ENCODE measurements at regions not wholly inside any gene's neighbourhood (a gene's known extent, or its start where the extent isn't known, plus 50 kb on each side); places are given as distances from the start of the nearest gene placed in this dataset.

DNA sequence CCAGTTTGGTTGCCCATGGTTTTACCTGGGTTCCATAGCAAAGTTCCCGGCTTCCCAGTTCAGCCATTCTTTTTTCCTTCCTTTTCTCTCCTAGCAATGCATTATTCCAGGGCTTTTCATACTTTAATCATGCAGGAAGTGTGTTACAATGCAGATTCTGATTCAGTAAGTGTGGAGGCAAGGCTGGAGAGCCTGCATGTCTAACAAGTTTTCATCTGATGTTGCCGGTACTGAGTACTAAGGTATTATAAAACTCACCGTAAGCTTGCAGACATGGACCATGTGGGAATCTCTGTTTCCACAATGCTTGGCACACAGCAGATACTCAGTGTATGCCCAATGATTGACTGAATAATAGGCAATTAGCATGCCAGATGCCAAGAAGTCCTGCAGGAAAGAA is 102.9 kb upstream of the SHB start:
- in situ Hi-C loops (cut with HindIII; ENCODE audit: extremely low pct_ligation_motif_present, low pct_unique_long_range_greater_than_20kb) (no loop called here), intact Hi-C loops (cut with micrococcal nuclease; ENCODE audit: unreplicated experiment) (no loop called here)
- H3K4me3 ChIP-seq (replicated peaks in 1 of 3; ENCODE audit: insufficient read depth in 1 of 3, low read depth in 2 of 3, low read length in 3 of 3), result no peak overlapping the region
- H3K9ac ChIP-seq (ENCODE audit: insufficient read depth, low read depth, low read length), result no peak overlapping the region
- FAIRE-seq, result no peak
- no peaks in the 10 kb centered on the region for H3K36me3 ChIP-seq (replicated peaks in 1 of 2; ENCODE audit: control insufficient read depth in 1 of 2, insufficient read depth in 2 of 2, low read length in 2 of 2)
- H3K4me1 ChIP-seq (ENCODE audit: insufficient read depth, low read length), result peaks cover 15% of the 10 kb centered on the region
- H3K9me3 ChIP-seq (ENCODE audit: low read length), result peaks cover 16% of the 10 kb centered on the region; the same call in 1 of the 2 replicates
- no peak overlapping the region for H3K4me2 ChIP-seq (ENCODE audit: low read depth, low read length)
- no peak overlapping the region for H3K27ac ChIP-seq (ENCODE audit: extremely low read length, insufficient read depth, low read length)
- DNase-seq (ENCODE audit: low spot score), result no peak
- no peaks in the 10 kb centered on the region for H3K79me2 ChIP-seq (ENCODE audit: insufficient read depth, low read length)
- CTCF ChIA-PET (ENCODE audit: low intra/inter-chr PET ratio, low total read pairs), result no interaction called here
- no peak for TF ChIP-seq ZNF331 (CRISPR knock-in tag; IDR thresholded peaks at IDR 0.05)
- TF ChIP-seq TCF7L2 (IDR thresholded peaks at IDR 0.05; ENCODE audit: low read depth, low read length), result no peak
- 88% methylated on average over 3 of the region's 3 CpGs for WGBS (ENCODE audit: low lambda C conversion rate)
- no TSS peak for BruUV-seq (replicated peaks)
- no peak for ATAC-seq
- POLR2A ChIA-PET, result interaction anchor here (1.9 kb wide), 1 partner anchor 263 kb away, joined by 10 read pairs; no protein-coding TSS in a partner anchor
- 0 out of 5 replicates have a peak, but pooled peaks cover 0 to 10% of the 10 kb centered on the region in 2 experiments for H3K27me3 ChIP-seq (ENCODE audit: control insufficient read depth in 1 of 2, insufficient read depth in 2 of 2, low read length in 2 of 2)
- no peaks in the 10 kb centered on the region for H4K20me1 ChIP-seq (ENCODE audit: insufficient read depth, low read length)
- no peak overlapping the region for H2AFZ ChIP-seq (ENCODE audit: low read length)

DNA sequence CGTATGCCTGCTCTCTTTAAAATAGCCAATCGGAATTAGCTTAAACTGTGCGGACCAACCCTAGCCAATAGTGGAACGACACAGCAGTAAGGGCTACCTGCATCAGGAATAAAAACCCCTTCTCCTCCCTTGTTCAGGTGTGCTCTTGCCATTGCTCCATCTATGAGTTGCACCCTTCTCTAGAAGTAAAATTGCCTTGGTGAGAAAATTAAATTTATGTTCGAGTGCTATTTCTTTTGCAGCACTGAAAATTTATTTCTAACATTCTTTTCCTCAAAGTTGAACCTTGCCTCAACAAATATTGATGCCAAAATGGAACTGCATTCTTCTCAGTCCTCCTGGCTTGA is 102.5 kb upstream of the SHB start:
- H3K27me3 ChIP-seq (ENCODE audit: control insufficient read depth in 1 of 2, insufficient read depth in 2 of 2, low read length in 2 of 2), result 0 out of 5 replicates have a peak, but pooled peaks cover 0 to 10% of the 10 kb centered on the region in 2 experiments
- no peak for DNase-seq (ENCODE audit: low spot score)
- no peak for FAIRE-seq
- no peaks in the 10 kb centered on the region for H3K36me3 ChIP-seq (replicated peaks in 1 of 2; ENCODE audit: control insufficient read depth in 1 of 2, insufficient read depth in 2 of 2, low read length in 2 of 2)
- no peak overlapping the region for H3K27ac ChIP-seq (ENCODE audit: extremely low read length, insufficient read depth, low read length)
- H3K9me3 ChIP-seq (ENCODE audit: low read length), result peaks cover 16% of the 10 kb centered on the region; the same call in 1 of the 2 replicates
- no peak overlapping the region for H2AFZ ChIP-seq (ENCODE audit: low read length)
- 39% methylated on average over 5 of the region's 5 CpGs for WGBS (ENCODE audit: low lambda C conversion rate)
- intact Hi-C loops (cut with micrococcal nuclease; ENCODE audit: unreplicated experiment) (no loop called here), in situ Hi-C loops (cut with HindIII; ENCODE audit: extremely low pct_ligation_motif_present, low pct_unique_long_range_greater_than_20kb) (no loop called here)
- no peak for TF ChIP-seq NFRKB (IDR thresholded peaks at IDR 0.05)
- TF ChIP-seq KAT7 (CRISPR knock-in tag; IDR thresholded peaks at IDR 0.05; ENCODE audit: borderline replicate concordance), result no peak
- no peak for TF ChIP-seq ZNF574 (CRISPR knock-in tag; IDR thresholded peaks at IDR 0.05)
- TF ChIP-seq ZNF230 (CRISPR knock-in tag; IDR thresholded peaks at IDR 0.05), result no peak
- no peak for TF ChIP-seq ZNF207 (IDR thresholded peaks at IDR 0.05; ENCODE audit: borderline replicate concordance)
- TF ChIP-seq SETDB1 (CRISPR knock-in tag; IDR thresholded peaks at IDR 0.05; ENCODE audit: borderline replicate concordance), result no peak
- no peak for TF ChIP-seq ZNF264 (CRISPR knock-in tag; IDR thresholded peaks at IDR 0.05)
- TF ChIP-seq YEATS4 (CRISPR knock-in tag; IDR thresholded peaks at IDR 0.05; ENCODE audit: borderline replicate concordance), result no peak
- TF ChIP-seq ZNF441 (CRISPR knock-in tag; IDR thresholded peaks at IDR 0.05; ENCODE audit: borderline replicate concordance), result no peak
- TF ChIP-seq, protein P1, sequence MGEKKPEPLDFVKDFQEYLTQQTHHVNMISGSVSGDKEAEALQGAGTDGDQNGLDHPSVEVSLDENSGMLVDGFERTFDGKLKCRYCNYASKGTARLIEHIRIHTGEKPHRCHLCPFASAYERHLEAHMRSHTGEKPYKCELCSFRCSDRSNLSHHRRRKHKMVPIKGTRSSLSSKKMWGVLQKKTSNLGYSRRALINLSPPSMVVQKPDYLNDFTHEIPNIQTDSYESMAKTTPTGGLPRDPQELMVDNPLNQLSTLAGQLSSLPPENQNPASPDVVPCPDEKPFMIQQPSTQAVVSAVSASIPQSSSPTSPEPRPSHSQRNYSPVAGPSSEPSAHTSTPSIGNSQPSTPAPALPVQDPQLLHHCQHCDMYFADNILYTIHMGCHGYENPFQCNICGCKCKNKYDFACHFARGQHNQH (CRISPR knock-in tag; IDR thresholded peaks at IDR 0.05), result no peak
- no peak for TF ChIP-seq ZNF329 (CRISPR knock-in tag; IDR thresholded peaks at IDR 0.05; ENCODE audit: low read depth)
- TF ChIP-seq DR1 (CRISPR knock-in tag; IDR thresholded peaks at IDR 0.05), result no peak
- no peak for TF ChIP-seq MATR3 (CRISPR knock-in tag; IDR thresholded peaks at IDR 0.05)
- H3K79me2 ChIP-seq (ENCODE audit: insufficient read depth, low read length), result no peaks in the 10 kb centered on the region
- no peak overlapping the region for H3K4me3 ChIP-seq (replicated peaks in 1 of 3; ENCODE audit: insufficient read depth in 1 of 3, low read depth in 2 of 3, low read length in 3 of 3)
- CTCF ChIA-PET (ENCODE audit: low intra/inter-chr PET ratio, low total read pairs), result no interaction called here
- POLR2A ChIA-PET, result interaction anchor here (1.9 kb wide), 1 partner anchor 263 kb away, joined by 10 read pairs; no protein-coding TSS in a partner anchor
- H3K4me2 ChIP-seq (ENCODE audit: low read depth, low read length), result 0 out of 2 replicates have a peak overlapping the region, but pooled peaks have one; percentile 11
- H3K9ac ChIP-seq (ENCODE audit: insufficient read depth, low read depth, low read length), result no peak overlapping the region
- H4K20me1 ChIP-seq (ENCODE audit: insufficient read depth, low read length), result no peaks in the 10 kb centered on the region
- no TSS peak for BruUV-seq (replicated peaks)
- ATAC-seq, result no peak
- peaks cover 15% of the 10 kb centered on the region for H3K4me1 ChIP-seq (ENCODE audit: insufficient read depth, low read length)
